K562 (cell line): ENCODE measurements at regions not wholly inside any gene's neighbourhood (a gene's known extent, or its start where the extent isn't known, plus 50 kb on each side); places are given as distances from the start of the nearest gene placed in this dataset.

Experiments
- ARID2 ChIP-seq: fragments of 450-650 bp; IDR thresholded peaks from 2 replicates; pipeline ENCODE4 v1.6.1; 2017; ENCODE audit warnings: antibody characterized with exemption, mild to moderate bottlenecking
- ARNT ChIP-seq, 2 experiments: fragments of 450-650 bp; IDR thresholded peaks; 2 replicates each; pipeline ENCODE4 v1.6.1; 2016; ENCODE audit warnings: mild to moderate bottlenecking in 1 of 2
- CTBP1 ChIP-seq: fragments of 450-650 bp; IDR thresholded peaks from 2 replicates; pipeline ENCODE4 v1.6.1; 2016; ENCODE audit warnings: borderline replicate concordance
- DIDO1 ChIP-seq: fragments of 450-650 bp; IDR thresholded peaks from 2 replicates; pipeline ENCODE4 v1.6.1; 2016; ENCODE audit warnings: low read depth, missing biosample characterization, missing genetic modification characterization
- ESRRB ChIP-seq: fragments of 250-450 bp; sonication (Bioruptor Pico); IDR thresholded peaks from 2 replicates; pipeline ENCODE4 v1.5.0; 2020; ENCODE audit warnings: mild to moderate bottlenecking, moderate library complexity, borderline replicate concordance
- FOXK2 ChIP-seq, 2 experiments: fragments of 450-650 bp; IDR thresholded peaks in 1 of 2; conservative IDR thresholded peaks in 1 of 2; 2 replicates each; pipeline ENCODE4 v1.6.1; 2016; ENCODE audit warnings: low read depth in 2 of 2, mild to moderate bottlenecking in 1 of 2
- HEY1 ChIP-seq: fragments of 250-450 bp; sonication (Bioruptor Pico); IDR thresholded peaks from 2 replicates; pipeline ENCODE4 v1.5.0; 2020; ENCODE audit warnings: mild to moderate bottlenecking, moderate library complexity, borderline replicate concordance
- HIVEP1 ChIP-seq: fragments of 250-450 bp; sonication (Bioruptor Pico); IDR thresholded peaks from 2 replicates; pipeline ENCODE4 v1.4.0; 2020; ENCODE audit warnings: mild to moderate bottlenecking
- HNRNPH1 ChIP-seq: fragments of 200-400 bp; formaldehyde crosslinking; optimal IDR thresholded peaks from 2 replicates; pipeline ENCODE3; 2017; ENCODE audit warnings: low read depth, mild to moderate bottlenecking, low read length, moderate library complexity
- IRF2 ChIP-seq: sonication (generic); formaldehyde crosslinking; IDR thresholded peaks from 2 replicates; pipeline ENCODE4 v1.8.1; 2022; ENCODE audit warnings: mild to moderate bottlenecking, missing genetic modification reagents
- KHSRP ChIP-seq: fragments of 450-650 bp; IDR thresholded peaks from 2 replicates; pipeline ENCODE4 v1.6.1; 2017
- MBD2 ChIP-seq: sonication (generic); IDR thresholded peaks from 2 replicates; pipeline ENCODE4 v1.6.1; 2016; ENCODE audit warnings: low read depth, borderline replicate concordance
- MEF2A ChIP-seq: IDR thresholded peaks from 2 replicates; pipeline ENCODE4 v1.6.1; 2011; ENCODE audit warnings: low read depth, mild to moderate bottlenecking, low read length, moderate library complexity; ENCODE audit not compliant: control insufficient read depth
- PATZ1 ChIP-seq: fragments of 250-450 bp; sonication (Bioruptor Pico); IDR thresholded peaks from 2 replicates; pipeline ENCODE4 v1.5.0; 2020; ENCODE audit warnings: mild to moderate bottlenecking, borderline replicate concordance
- PTTG1 ChIP-seq: fragments of 450-650 bp; IDR thresholded peaks from 2 replicates; pipeline ENCODE4 v1.6.1; 2016; ENCODE audit warnings: low read depth, mild to moderate bottlenecking, missing genetic modification characterization, missing compliant biosample characterization
- SAFB2 ChIP-seq: fragments of 200-400 bp; formaldehyde crosslinking; IDR thresholded peaks from 2 replicates; pipeline ENCODE4 v1.6.1; 2018; ENCODE audit warnings: borderline replicate concordance, low read length, low read depth, moderate library complexity; ENCODE audit not compliant: severe bottlenecking
- THAP7 ChIP-seq: fragments of 250-450 bp; sonication (Bioruptor Pico); IDR thresholded peaks from 2 replicates; pipeline ENCODE4 v1.5.0; 2021
- TSC22D4 ChIP-seq: fragments of 450-650 bp; IDR thresholded peaks from 2 replicates; pipeline ENCODE4 v1.6.1; 2016; ENCODE audit warnings: missing genetic modification characterization, missing biosample characterization, control low read depth
- ZBTB2 ChIP-seq: fragments of 450-650 bp; IDR thresholded peaks from 2 replicates; pipeline ENCODE4 v1.6.1; 2016; ENCODE audit warnings: antibody characterized with exemption
- ZC3H11A ChIP-seq: IDR thresholded peaks from 2 replicates; pipeline ENCODE4 v1.6.1; 2012; ENCODE audit warnings: low read depth, low read length, improper control_type of control experiment
- ZNF79 ChIP-seq: fragments of 250-450 bp; sonication (Bioruptor Pico); IDR thresholded peaks from 2 replicates; pipeline ENCODE4 v1.4.0; 2020; ENCODE audit warnings: low read depth, mild to moderate bottlenecking, moderate library complexity
- TF ChIP-seq, protein P1 (sequence below): fragments of 450-650 bp; IDR thresholded peaks from 2 replicates; pipeline ENCODE4 v1.6.1; 2018; ENCODE audit warnings: mild to moderate bottlenecking, low read depth; ENCODE audit not compliant: partially characterized antibody
- TF ChIP-seq, protein P2 (sequence below): IDR thresholded peaks from 2 replicates; pipeline ENCODE4 v1.6.1; 2016; ENCODE audit warnings: missing genetic modification characterization, missing compliant biosample characterization

DNA sequence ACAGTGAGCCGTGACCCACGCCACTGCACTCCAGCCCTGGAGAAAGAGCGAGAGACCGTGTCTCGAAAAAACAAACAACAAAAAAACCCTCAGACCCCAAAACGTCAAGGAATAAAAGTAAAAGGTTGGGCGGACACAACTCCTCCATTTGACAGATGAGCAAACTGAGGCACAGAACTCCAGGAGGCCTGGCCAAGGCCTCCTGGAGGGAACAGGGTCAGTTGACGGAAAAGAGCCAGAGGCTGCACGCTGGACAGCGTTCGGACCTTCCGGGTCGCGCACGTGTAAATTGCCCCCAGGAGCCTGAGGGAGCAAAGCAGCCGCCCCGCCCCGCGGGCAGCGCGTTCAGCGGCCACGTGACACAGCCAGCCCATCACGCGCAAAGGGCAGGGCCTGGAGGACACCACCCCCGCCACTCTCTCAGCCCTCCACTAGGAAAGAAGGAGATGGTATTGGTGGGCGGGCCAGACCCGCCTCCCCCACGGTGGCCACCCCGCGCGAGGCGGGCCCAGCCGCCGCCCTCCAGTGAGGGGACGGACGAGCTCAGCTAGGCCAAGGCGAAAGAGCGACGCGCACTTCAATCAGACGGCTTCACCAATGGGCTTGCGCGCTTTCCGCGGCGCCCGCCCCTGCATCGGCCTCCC is 81.5 kb downstream of the PTPDC1 start (continued):
- TF ChIP-seq, protein P1, sequence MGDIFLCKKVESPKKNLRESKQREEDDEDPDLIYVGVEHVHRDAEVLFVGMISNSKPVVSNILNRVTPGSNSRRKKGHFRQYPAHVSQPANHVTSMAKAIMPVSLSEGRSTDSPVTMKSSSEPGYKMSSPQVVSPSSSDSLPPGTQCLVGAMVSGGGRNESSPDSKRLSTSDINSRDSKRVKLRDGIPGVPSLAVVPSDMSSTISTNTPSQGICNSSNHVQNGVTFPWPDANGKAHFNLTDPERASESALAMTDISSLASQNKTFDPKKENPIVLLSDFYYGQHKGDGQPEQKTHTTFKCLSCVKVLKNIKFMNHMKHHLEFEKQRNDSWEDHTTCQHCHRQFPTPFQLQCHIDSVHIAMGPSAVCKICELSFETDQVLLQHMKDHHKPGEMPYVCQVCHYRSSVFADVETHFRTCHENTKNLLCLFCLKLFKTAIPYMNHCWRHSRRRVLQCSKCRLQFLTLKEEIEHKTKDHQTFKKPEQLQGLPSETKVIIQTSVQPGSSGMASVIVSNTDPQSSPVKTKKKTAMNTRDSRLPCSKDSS = no peak
- TF ChIP-seq PATZ1 = no peak
- TF ChIP-seq ARNT (IDR thresholded peaks at IDR 0.05) = peak; percentile 61 to 87; a peak in 3 of 4 replicates
- no peak for TF ChIP-seq ARID2
- TF ChIP-seq, protein P2, sequence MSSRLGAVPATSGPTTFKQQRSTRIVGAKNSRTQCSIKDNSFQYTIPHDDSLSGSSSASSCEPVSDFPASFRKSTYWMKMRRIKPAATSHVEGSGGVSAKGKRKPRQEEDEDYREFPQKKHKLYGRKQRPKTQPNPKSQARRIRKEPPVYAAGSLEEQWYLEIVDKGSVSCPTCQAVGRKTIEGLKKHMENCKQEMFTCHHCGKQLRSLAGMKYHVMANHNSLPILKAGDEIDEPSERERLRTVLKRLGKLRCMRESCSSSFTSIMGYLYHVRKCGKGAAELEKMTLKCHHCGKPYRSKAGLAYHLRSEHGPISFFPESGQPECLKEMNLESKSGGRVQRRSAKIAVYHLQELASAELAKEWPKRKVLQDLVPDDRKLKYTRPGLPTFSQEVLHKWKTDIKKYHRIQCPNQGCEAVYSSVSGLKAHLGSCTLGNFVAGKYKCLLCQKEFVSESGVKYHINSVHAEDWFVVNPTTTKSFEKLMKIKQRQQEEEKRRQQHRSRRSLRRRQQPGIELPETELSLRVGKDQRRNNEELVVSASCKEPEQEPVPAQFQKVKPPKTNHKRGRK (tag) = no peak
- TF ChIP-seq SAFB2 = no peak
- TF ChIP-seq HIVEP1 = no peak
- no peak for TF ChIP-seq ZC3H11A
- TF ChIP-seq ESRRB (CRISPR knock-in tag) = no peak
- no peak for TF ChIP-seq TSC22D4 (tag)
- TF ChIP-seq FOXK2 (conservative IDR thresholded peaks at IDR 0.05 in 1 of 2, IDR thresholded peaks at IDR 0.05 in 1 of 2; ENCODE audit: low read depth in 2 of 2) = peak; percentile 29 to 64; a peak in 3 of 4 replicates
- no peak for TF ChIP-seq CTBP1
- peak; percentile 95 for TF ChIP-seq MBD2
- no peak for TF ChIP-seq PTTG1 (tag)
- TF ChIP-seq THAP7 (CRISPR knock-in tag) = no peak
- TF ChIP-seq DIDO1 (tag) = no peak
- no peak for TF ChIP-seq HEY1
- TF ChIP-seq KHSRP = no peak
- TF ChIP-seq ZBTB2 = peak; percentile 72; the same call in 1 of the 2 replicates
- TF ChIP-seq HNRNPH1 = no peak
- no peak for TF ChIP-seq IRF2 (CRISPR knock-in tag)
- TF ChIP-seq MEF2A = no peak
- TF ChIP-seq ZNF79 = no peak
